NCI-H1694 treated with DMSO at 0.1 percent for 48 hours (cell line): ENCODE measurements at regions not wholly inside any gene's neighbourhood (a gene's known extent, or its start where the extent isn't known, plus 50 kb on each side); places are given as distances from the start of the nearest gene placed in this dataset.

Experiments
- DNase-seq: peaks from one replicate; lab custom pipeline; 2025; lab: John Stamatoyannopoulos, UW

GRCh38 chr18:28606686-28607085, 429.8 kb upstream of the CDH2 start:
- no peak for DNase-seq

GRCh38 chr18:28602391-28602790, 425.5 kb upstream of the CDH2 start:
- DNase-seq, result no peak

- DNase-seq, result no peak
Measured at GRCh38 chr18:28594034-28594433, 417.1 kb upstream of the CDH2 start.

- DNase-seq, result no peak
Measured at GRCh38 chr18:28588884-28589549, 412.1 kb upstream of the CDH2 start.

- DNase-seq, result no peak
Measured at GRCh38 chr18:28584731-28585130, 407.8 kb upstream of the CDH2 start.

- DNase-seq, result no peak
Measured at GRCh38 chr18:28582724-28583123, 405.8 kb upstream of the CDH2 start.

- no peak for DNase-seq
Measured at GRCh38 chr18:28581521-28582071, 404.7 kb upstream of the CDH2 start.

GRCh38 chr18:28576941-28577340, 400.0 kb upstream of the CDH2 start:
- no peak for DNase-seq

GRCh38 chr18:28575123-28575522, 398.2 kb upstream of the CDH2 start:
- no peak for DNase-seq

GRCh38 chr18:28574175-28574574, 397.2 kb upstream of the CDH2 start:
- no peak for DNase-seq

GRCh38 chr18:28571929-28572328, 395.0 kb upstream of the CDH2 start:
- DNase-seq, result no peak

- DNase-seq, result no peak
Measured at GRCh38 chr18:28560331-28560730, 383.4 kb upstream of the CDH2 start.

GRCh38 chr18:28559511-28559910, 382.6 kb upstream of the CDH2 start:
- no peak for DNase-seq

GRCh38 chr18:28541934-28542333, 365.0 kb upstream of the CDH2 start:
- no peak for DNase-seq

- DNase-seq, result no peak
Measured at GRCh38 chr18:28541276-28541930, 364.5 kb upstream of the CDH2 start.

- DNase-seq, result no peak
Measured at GRCh38 chr18:28529644-28530043, 352.7 kb upstream of the CDH2 start.

- no peak for DNase-seq
Measured at GRCh38 chr18:28526196-28526595, 349.3 kb upstream of the CDH2 start.

GRCh38 chr18:28523758-28524475, 347.0 kb upstream of the CDH2 start:
- no peak for DNase-seq

- DNase-seq, result no peak
Measured at GRCh38 chr18:28522236-28522635, 345.3 kb upstream of the CDH2 start.

GRCh38 chr18:28519997-28520396, 343.1 kb upstream of the CDH2 start:
- DNase-seq, result no peak

GRCh38 chr18:28514699-28515098, 337.8 kb upstream of the CDH2 start:
- no peak for DNase-seq

- DNase-seq, result no peak
Measured at GRCh38 chr18:28512357-28512756, 335.4 kb upstream of the CDH2 start.

- DNase-seq, result no peak
Measured at GRCh38 chr18:28511413-28511821, 334.5 kb upstream of the CDH2 start.
